Astrocyte of the cerebellum (primary cell): ENCODE measurements at regions not wholly inside any gene's neighbourhood (a gene's known extent, or its start where the extent isn't known, plus 50 kb on each side); places are given as distances from the start of the nearest gene placed in this dataset.

ENCODE experiments used
- DNase-seq: peaks from one replicate; pipeline ENCODE4 v3.0.0-alpha.2; 2011; ENCODE audit warnings: low read depth
- H3K4me3 ChIP-seq: 2 replicates; pipeline ENCODE4 v1.5.1; 2011; ENCODE audit warnings: mild to moderate bottlenecking, low read depth, low read length, moderate library complexity
- CTCF ChIP-seq: IDR thresholded peaks from 2 replicates; pipeline ENCODE4 v1.5.1; 2012; ENCODE audit warnings: low read length, low read depth, moderate library complexity, mild to moderate bottlenecking; ENCODE audit errors: missing control alignments
- in situ Hi-C: cut with HindIII; loops from 2 replicates; pipeline ENCODE4 v1.10.0; 2017; ENCODE audit warnings: low sequenced_read_pairs

GRCh38 chr2:117179405-117179804, 635.1 kb upstream of the DDX18 start:
- no peak for DNase-seq
- no peak for TF ChIP-seq CTCF
- H3K4me3 ChIP-seq, result no peak overlapping the region
- in situ Hi-C loops, result no loop called here

DNA sequence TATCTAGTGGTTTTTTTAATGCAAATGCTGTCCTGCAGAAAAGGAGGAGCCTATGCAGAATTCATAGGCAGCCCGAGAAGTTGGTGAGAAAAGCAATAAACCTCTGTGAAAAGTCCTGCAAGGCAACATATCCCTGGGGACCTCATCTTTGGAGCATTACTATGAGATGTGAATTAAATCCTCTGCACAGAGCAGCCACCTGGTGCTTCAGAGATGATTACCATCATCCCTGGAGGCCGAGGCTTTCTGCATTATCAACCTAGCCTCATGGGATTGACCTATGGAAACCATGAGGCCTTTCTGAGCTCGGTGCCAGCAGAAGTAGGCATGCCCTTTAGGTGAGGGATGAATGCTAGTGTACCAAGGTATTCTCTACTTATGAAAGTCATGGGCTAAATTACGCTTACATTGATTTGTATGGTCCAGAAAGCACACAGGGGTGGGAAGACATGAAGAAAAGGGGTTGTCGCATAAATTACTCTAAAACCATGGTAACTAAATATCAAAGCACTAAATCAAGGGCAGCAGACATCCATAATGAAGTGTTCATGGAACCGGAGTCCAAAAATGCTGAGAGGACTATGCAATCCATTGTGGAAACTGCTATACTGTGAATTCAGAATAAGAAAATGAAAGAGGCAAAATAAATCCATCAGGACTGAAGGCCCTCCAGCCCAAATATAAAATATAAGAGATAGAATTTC, 623.5 kb upstream of the DDX18 start:
- in situ Hi-C loops, result no loop called here
- DNase-seq, result no peak
- H3K4me3 ChIP-seq, result no peak overlapping the region
- TF ChIP-seq CTCF, result no peak

GRCh38 chr2:117195381-117195780, 619.1 kb upstream of the DDX18 start:
- DNase-seq, result no peak

DNA sequence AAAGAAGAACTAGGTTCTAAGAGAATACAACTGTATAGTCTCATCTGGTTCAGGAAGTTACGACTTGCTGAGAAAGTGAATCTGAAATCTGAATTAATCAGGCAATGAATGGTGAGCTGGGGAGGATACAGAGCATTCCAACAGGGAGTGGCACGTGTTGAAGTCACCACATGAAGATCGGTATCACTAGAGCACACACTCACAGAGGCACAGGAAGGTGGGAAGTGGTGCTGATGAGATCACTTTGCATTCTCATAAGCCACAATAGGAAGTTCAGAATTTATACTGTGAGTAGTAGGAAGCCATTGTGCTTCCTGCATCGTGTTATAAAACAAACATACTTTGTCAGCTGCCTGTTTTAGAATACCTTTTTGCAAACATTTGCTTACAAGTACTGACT, 615.0 kb upstream of the DDX18 start:
- DNase-seq, result no peak
- no peak overlapping the region for H3K4me3 ChIP-seq
- TF ChIP-seq CTCF, result no peak
- in situ Hi-C loops, result no loop called here

More at GRCh38 chr2:117195381-117195780, 619.1 kb upstream of the DDX18 start:
- H3K4me3 ChIP-seq, result no peak overlapping the region
- in situ Hi-C loops, result no loop called here
- no peak for TF ChIP-seq CTCF

GRCh38 chr2:117212562-117212961, 601.9 kb upstream of the DDX18 start:
- no peak for TF ChIP-seq CTCF
- no peak overlapping the region for H3K4me3 ChIP-seq
- DNase-seq, result no peak
- in situ Hi-C loops, result no loop called here

DNA sequence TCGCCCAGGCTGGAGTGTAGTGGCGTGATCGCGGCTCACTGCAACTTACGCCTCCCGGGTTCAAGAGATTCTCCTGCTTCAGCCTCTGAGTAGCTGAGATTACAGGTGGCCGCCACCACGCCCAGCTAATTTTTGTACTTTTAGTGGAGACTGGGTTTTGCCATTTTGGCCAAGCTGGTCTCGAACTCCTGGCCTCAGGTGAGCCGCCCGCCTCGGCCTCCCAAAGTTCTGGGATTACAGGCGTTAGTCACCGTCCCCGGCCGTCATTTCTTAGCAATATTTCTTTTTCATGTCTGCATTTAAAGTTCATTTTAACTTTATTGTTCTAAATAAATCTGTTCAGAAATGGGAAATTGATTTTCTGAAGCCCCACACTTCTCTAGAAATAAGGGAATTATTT, 597.3 kb upstream of the DDX18 start:
- no peak for DNase-seq
- in situ Hi-C loops, result no loop called here
- H3K4me3 ChIP-seq, result no peak overlapping the region
- TF ChIP-seq CTCF, result no peak
